ENCODE measurements at regions not wholly inside any gene's neighbourhood (a gene's known extent, or its start where the extent isn't known, plus 50 kb on each side); places are given as distances from the start of the nearest gene placed in this dataset.
A peak's percentile ranks its signal among the peaks of the same experiment; 100 is the strongest.

- peak; percentile 14 for DNase-seq
Observed at GRCh38 chr5:170451747-170452365, 52.0 kb upstream of the KCNIP1 start.

DNA sequence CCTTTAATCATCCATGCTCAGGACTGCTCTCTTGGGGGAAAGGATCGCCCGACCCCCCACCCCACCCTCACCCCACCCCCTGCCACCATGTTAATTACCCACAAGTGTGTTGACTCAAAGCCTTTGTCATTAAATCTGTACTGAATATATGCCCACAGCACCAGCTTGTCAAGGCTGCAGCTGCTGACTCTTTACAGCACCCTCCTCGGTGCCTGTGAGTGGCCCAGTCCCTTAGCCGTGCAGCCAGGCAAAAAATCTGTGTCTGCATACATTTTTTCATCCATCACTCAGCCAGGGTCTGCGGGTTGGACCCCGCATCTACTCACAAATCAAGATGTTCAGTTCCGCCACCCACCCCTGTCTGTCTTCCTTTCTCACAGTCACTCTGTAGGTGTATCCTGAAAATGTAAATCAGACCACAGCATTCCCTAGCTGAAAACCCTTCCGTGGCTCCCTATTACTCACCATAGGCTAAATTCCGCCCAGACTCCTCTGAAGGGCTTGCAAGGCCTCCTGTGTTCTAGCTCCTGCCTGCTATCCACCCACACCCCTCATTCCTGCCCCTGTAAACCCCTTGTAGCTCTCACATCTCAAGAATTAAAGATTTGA is 53.7 kb upstream of the KCNIP1 start:
- no peak for DNase-seq

DNA sequence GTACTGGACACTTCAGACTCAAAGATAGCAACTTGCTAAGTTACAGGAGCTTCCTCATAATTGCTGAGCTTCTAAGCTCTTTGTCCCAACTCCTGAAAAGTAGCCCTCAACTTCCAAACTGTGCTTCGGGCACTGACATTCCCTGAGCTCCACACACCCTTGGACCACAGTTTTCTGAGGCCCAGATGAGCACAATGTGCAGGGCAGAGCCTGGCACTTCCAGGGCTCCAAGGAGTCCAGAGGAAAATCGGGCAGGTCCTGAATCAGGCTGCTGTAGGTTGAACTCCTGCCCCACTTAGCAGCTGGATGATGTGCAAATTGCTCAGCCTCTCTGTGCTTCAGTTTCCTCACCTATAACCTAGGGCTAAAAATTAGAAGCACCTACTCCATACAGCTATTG is 54.6 kb upstream of the KCNIP1 start:
- no peak for DNase-seq

GRCh38 chr5:170448221-170448620 is 55.6 kb upstream of the KCNIP1 start:
- no peak for DNase-seq

GRCh38 chr5:170446365-170446764 is 57.2 kb upstream of the KCNMB1 start:
- no peak for DNase-seq

- DNase-seq, result no peak
Observed at GRCh38 chr5:170445936-170446335, 56.8 kb upstream of the KCNMB1 start.

DNA sequence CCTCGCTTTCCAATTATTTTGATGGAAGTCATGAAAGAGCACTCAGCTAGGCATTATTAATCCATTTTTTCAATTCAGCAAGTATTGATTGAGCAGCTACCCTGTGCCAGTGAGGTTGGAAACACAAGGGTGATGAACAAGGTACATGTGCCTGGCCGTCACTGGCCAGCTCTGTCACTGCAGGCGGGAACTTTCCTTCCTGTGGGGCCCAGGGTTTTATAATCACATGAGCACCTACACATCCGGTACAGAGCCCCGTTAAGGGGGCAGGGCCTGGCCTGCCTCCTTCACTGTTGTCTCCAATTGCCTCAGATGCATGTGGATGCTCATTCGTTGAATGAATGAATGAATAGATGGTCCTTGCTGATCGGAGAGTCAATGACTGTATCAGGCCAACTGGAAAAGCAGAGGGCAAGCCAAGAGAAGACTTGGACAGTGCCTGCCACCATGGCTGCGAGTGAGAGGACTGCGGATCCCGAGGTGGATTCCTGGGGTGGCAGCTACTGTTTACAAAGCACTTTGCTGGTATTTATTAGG is 55.9 kb upstream of the KCNMB1 start:
- no peak for DNase-seq

DNA sequence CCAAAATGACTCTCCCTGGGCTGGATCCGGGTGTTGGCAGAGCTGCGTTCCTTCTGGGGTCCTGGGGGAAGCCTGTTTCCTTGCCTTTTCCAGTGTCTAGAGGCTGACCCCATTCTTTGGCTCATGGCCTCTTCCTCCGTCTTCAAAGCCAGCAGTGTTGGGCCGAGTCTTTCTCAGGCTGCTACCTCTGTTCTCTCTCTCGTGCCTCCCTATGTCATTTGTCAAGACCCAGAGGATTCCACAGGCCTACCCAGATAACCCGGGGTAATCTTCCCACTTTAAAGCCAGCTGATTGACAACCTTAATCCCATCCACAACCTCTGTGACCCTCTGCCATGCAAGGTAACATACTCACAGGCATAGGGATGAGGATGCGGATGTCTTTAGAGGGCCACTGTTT is 55.0 kb upstream of the KCNMB1 start:
- DNase-seq, result no peak

DNA sequence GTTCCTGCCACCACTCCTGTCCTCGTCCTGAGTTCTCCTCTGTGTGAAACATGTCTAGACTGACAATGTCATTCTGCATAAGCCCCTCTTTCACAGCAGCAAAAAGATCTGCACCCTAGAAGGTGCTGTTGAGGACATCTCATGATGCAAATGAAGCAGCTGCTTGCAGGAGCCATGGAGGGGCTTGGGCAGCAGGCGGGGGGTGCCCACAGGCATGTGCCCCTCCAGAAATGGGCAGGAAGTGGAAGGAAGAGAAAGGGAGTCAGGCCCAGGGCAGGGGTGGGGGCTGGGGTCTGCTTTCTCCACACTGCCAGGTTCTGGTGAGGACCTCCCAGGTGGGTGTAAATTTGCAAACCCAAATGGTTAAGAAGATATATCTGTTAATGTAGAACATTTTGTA is 54.5 kb upstream of the KCNMB1 start:
- no peak for DNase-seq

GRCh38 chr5:170442921-170443320 is 53.8 kb upstream of the KCNMB1 start:
- DNase-seq, result no peak

DNA sequence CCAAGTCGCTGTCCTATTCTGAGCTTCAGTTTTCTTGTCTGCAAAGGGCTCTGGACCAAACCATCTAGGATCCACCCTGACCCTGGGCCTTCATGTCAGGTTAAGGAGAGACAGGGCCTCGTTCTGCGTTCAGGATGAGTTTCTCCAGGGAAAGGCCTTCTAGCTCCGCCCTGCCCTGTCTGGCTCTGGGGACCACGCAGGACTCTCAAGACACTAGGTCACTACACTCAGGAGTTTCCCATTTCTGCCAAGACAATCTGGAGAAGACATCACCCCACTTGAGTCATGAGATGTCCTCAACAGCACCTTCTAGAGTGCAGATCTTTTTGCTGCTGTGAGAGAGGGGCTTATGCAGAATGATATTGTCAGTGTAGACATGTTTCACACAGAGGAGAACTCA is 53.2 kb upstream of the KCNMB1 start:
- DNase-seq, result no peak

GRCh38 chr5:170441393-170441784 is 52.2 kb upstream of the KCNMB1 start:
- no peak for DNase-seq

GRCh38 chr5:170440771-170441392 is 51.7 kb upstream of the KCNMB1 start:
- no peak for DNase-seq

- no peak for DNase-seq
Observed at GRCh38 chr5:170439944-170440269, 50.7 kb upstream of the KCNMB1 start.

DNA sequence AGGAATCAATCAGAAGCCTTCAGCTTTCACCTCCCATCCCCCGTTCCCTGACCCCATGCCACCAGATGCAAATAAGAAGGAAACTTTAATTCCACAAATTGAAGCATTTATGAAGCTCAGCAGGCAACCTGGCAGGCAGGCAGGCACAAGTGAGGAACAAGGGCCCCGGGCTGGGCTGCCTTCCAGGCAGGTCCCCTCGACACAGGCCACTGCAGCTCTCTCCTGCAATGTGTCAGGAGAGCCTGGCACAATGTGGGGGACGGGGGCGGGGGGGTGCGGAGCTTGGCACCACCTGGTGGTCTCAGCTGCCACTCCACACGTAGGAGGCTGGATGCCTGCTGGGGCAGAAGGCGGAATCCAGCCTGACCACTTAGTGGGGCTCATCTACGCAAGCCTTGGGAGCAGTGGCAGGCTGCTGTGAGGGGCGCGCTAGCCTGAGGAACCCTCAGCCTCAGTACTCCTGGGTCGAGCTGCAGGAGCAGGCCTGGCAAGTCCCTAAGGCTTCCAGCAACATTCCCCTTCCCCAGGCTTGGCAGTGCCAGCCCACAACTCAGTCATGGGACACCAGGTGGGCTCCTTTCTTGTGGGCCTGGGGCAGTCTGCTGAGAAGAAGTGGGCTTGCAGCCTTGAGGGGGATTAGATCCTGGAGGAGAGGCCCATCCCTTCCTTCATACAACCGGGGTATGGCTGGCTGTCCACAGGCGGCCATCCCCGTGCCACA is 50.2 kb upstream of the KCNMB1 start:
- DNase-seq, result no peak

Measured in fibroblast of skin of back (primary cell).